ENCODE measurements at regions not wholly inside any gene's neighbourhood (a gene's known extent, or its start where the extent isn't known, plus 50 kb on each side); places are given as distances from the start of the nearest gene placed in this dataset.

- no peak for TF ChIP-seq POLR2AphosphoS5 (IDR thresholded peaks at IDR 0.05; ENCODE audit: borderline replicate concordance, low read depth, low read length)
- TF ChIP-seq EZH2 (IDR thresholded peaks at IDR 0.05), result no peak
Measured at GRCh38 chr10:78869508-78870454, 199.0 kb upstream of the ZMIZ1 start.

All from SK-N-MC (cell line).